ENCODE measurements at regions not wholly inside any gene's neighbourhood (a gene's known extent, or its start where the extent isn't known, plus 50 kb on each side); places are given as distances from the start of the nearest gene placed in this dataset.
"Not testable (repeated sequence)": the region's sequence is repeated elsewhere in the genome, so short reads cannot be mapped to it uniquely, and the experiment has no call there.

DNA sequence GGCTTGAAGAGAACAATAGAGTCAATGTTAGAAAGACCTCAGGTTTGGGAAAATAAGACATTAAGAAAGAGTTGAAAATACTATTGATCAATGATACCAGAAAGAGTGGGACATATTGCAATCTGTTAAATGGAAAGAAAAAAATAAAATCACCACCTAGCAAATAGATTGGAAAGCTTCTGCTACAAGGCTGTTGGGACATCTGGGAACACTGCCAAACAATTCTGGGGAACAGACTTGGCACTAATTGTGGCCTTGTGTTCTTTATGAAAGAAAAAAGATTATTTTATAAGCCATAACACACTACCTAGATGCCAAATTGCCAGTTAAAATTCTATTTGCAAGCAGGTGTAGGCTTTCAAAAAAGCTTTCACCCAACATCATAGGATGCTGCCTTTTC is 137.8 kb downstream of the TSEN15 start:
- H3K4me3 ChIP-seq (ENCODE audit: low read depth, low read length) = no peak overlapping the region
- no peak for DNase-seq (ENCODE audit: low read depth)
- TF ChIP-seq MYC (IDR thresholded peaks at IDR 0.05; ENCODE audit: low read depth, low read length) = no peak
- TF ChIP-seq, protein P1, sequence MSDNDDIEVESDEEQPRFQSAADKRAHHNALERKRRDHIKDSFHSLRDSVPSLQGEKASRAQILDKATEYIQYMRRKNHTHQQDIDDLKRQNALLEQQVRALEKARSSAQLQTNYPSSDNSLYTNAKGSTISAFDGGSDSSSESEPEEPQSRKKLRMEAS (IDR thresholded peaks at IDR 0.05; ENCODE audit: low read depth, low read length) = no peak
- no peak for TF ChIP-seq CTCF (IDR thresholded peaks at IDR 0.05; ENCODE audit: low read depth, low read length)
- TF ChIP-seq POLR2A (IDR thresholded peaks at IDR 0.05; ENCODE audit: extremely low read depth, insufficient read length) = no peak

DNA sequence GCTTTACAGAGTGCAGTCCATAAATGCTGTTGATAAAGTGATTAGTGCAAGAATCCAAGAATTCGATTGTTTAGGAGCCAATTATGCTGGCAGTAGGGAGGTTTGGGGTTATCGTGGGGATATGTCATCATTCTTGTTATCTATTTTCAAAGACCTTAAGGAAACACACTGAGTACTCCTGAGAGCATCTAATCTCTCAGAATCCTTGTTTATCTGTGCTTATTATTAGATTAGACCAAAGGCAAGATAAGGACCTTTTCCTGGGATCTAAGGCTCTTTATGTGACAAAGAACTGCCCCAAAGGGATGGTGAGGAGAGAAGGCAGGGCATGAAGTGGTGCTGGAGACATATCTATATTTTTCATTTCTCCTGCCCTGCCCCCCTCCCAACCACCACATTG is 139.1 kb downstream of the TSEN15 start:
- TF ChIP-seq, protein P1 (IDR thresholded peaks at IDR 0.05; ENCODE audit: low read depth, low read length) = no peak
- no peak for TF ChIP-seq POLR2A (IDR thresholded peaks at IDR 0.05; ENCODE audit: extremely low read depth, insufficient read length)
- TF ChIP-seq CTCF (IDR thresholded peaks at IDR 0.05; ENCODE audit: low read depth, low read length) = no peak
- TF ChIP-seq MYC (IDR thresholded peaks at IDR 0.05; ENCODE audit: low read depth, low read length) = no peak
- DNase-seq (ENCODE audit: low read depth) = no peak
- no peak overlapping the region for H3K4me3 ChIP-seq (ENCODE audit: low read depth, low read length)

GRCh38 chr1:184191181-184191621 is 139.7 kb downstream of the TSEN15 start:
- H3K4me3 ChIP-seq (ENCODE audit: low read depth, low read length) = no peak overlapping the region
- TF ChIP-seq, protein P1 (IDR thresholded peaks at IDR 0.05; ENCODE audit: low read depth, low read length) = no peak
- no peak for TF ChIP-seq POLR2A (IDR thresholded peaks at IDR 0.05; ENCODE audit: extremely low read depth, insufficient read length)
- no peak for TF ChIP-seq CTCF (IDR thresholded peaks at IDR 0.05; ENCODE audit: low read depth, low read length)
- no peak for TF ChIP-seq MYC (IDR thresholded peaks at IDR 0.05; ENCODE audit: low read depth, low read length)
- no peak for DNase-seq (ENCODE audit: low read depth)

- TF ChIP-seq, protein P1 (IDR thresholded peaks at IDR 0.05; ENCODE audit: low read depth, low read length) = no peak
- TF ChIP-seq CTCF (IDR thresholded peaks at IDR 0.05; ENCODE audit: low read depth, low read length) (no peak), POLR2A (IDR thresholded peaks at IDR 0.05; ENCODE audit: extremely low read depth, insufficient read length) (no peak), MYC (IDR thresholded peaks at IDR 0.05; ENCODE audit: low read depth, low read length) (no peak)
- H3K4me3 ChIP-seq (ENCODE audit: low read depth, low read length) = no peak overlapping the region
- DNase-seq (ENCODE audit: low read depth) = no peak
These were observed 141.3 kb downstream of the TSEN15 start for GRCh38 chr1:184192796-184193195.

DNA sequence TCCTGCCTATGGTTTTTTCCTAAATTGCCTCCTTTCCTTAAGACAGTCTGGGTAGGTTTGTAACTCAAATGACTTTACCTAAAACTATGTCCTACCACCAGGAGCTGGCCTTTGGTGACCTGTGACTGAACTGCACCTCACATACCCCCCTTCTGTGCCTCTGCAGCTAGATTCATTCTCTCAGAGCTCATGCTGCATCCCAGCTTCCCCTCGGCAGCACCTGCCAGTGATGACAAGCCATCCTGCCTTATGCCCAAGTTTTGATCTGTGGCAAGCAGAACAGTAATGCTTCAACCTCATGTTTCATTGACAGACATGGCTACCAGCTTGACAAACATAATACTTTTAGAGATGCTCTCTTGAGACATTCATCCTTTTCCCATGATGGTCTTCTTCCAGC is 141.9 kb downstream of the TSEN15 start:
- no peak for DNase-seq (ENCODE audit: low read depth)
- TF ChIP-seq MYC (IDR thresholded peaks at IDR 0.05; ENCODE audit: low read depth, low read length) (no peak), POLR2A (IDR thresholded peaks at IDR 0.05; ENCODE audit: extremely low read depth, insufficient read length) (no peak), CTCF (IDR thresholded peaks at IDR 0.05; ENCODE audit: low read depth, low read length) (no peak)
- TF ChIP-seq, protein P1 (IDR thresholded peaks at IDR 0.05; ENCODE audit: low read depth, low read length) = no peak
- no peak overlapping the region for H3K4me3 ChIP-seq (ENCODE audit: low read depth, low read length)

- H3K4me3 ChIP-seq (ENCODE audit: low read depth, low read length) = no peak overlapping the region
- DNase-seq (ENCODE audit: low read depth) = no peak
- no peak for TF ChIP-seq POLR2A (IDR thresholded peaks at IDR 0.05; ENCODE audit: extremely low read depth, insufficient read length)
- TF ChIP-seq, protein P1 (IDR thresholded peaks at IDR 0.05; ENCODE audit: low read depth, low read length) = no peak
- no peak for TF ChIP-seq MYC (IDR thresholded peaks at IDR 0.05; ENCODE audit: low read depth, low read length)
- no peak for TF ChIP-seq CTCF (IDR thresholded peaks at IDR 0.05; ENCODE audit: low read depth, low read length)
These were observed 142.7 kb downstream of the TSEN15 start for GRCh38 chr1:184194236-184194635.

DNA sequence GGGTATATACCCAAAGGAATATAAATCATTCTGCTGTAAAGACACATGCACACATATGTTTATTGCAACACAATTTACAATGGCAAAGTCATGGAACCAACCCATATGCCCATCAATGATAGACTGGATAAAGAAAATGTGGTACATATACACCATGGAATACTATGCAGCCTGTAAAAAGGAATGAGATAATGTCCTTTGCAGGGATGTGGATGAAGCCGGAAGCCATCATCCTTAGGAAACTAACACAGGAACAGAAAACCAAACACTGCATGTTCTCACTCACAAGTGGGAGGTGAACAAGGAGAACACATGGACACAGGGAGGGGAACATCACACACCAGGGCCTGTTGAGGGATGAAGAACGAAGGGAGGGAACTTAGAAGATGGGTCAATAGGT is 144.2 kb downstream of the TSEN15 start:
- DNase-seq (ENCODE audit: low read depth) = not testable (repeated sequence)

More for the DNA sequence above, 144.2 kb downstream of the TSEN15 start:
- H3K4me3 ChIP-seq (ENCODE audit: low read depth, low read length) = not testable (repeated sequence)
